ENCODE measurements at regions not wholly inside any gene's neighbourhood (a gene's known extent, or its start where the extent isn't known, plus 50 kb on each side); places are given as distances from the start of the nearest gene placed in this dataset.
"Not testable (repeated sequence)": the region's sequence is repeated elsewhere in the genome, so short reads cannot be mapped to it uniquely, and the experiment has no call there.

GRCh38 chr14:71402415-71402814, 495.2 kb downstream of the PCNX1 start:
- TF ChIP-seq CTCF (IDR thresholded peaks at IDR 0.05; ENCODE audit: borderline replicate concordance, extremely low read depth, low read length, poor library complexity, severe bottlenecking); EZH2 (IDR thresholded peaks at IDR 0.05; ENCODE audit: borderline replicate concordance, low read depth, low read length, severe bottlenecking): not testable (repeated sequence)

Measured in DND-41 (cell line).